Activated T-cell treated with anti-CD3 and anti-CD28 coated beads, Interleukin-2, amount 50 U/mL, for 72 hours (primary cell): ENCODE measurements at regions not wholly inside any gene's neighbourhood (a gene's known extent, or its start where the extent isn't known, plus 50 kb on each side); places are given as distances from the start of the nearest gene placed in this dataset.

Source experiments
- ATAC-seq, 2 donors: fragments of 150-1000 bp; cut with Tn5 transposase; replicated peaks in 1 of 2; 2 replicates each; pipeline ENCODE4 v1.10.0; 2021; ENCODE audit warnings: moderate library complexity in 2 of 2, mild to moderate bottlenecking in 1 of 2
- DNase-seq, 2 donors: peaks; one replicate each; pipeline ENCODE4 v3.0.0; 2021 to 2022; ENCODE audit warnings: mixed read lengths in 1 of 2
- H3K27ac Mint-ChIP-seq: one replicate; pipeline ENCODE4 v1.8.0; 2022; ENCODE audit warnings: mild to moderate bottlenecking, moderate library complexity, mixed read lengths
- H3K27me3 Mint-ChIP-seq: one replicate; pipeline ENCODE4 v1.8.0; 2022; ENCODE audit warnings: low read depth, mixed read lengths
- H3K36me3 Mint-ChIP-seq, 2 donors: one replicate each; pipeline ENCODE4 v1.8.0; 2022; ENCODE audit warnings: mixed read lengths in 2 of 2, mild to moderate bottlenecking in 1 of 2; ENCODE audit not compliant: insufficient read depth in 2 of 2
- H3K4me1 Mint-ChIP-seq: one replicate; pipeline ENCODE4 v1.8.0; 2022; ENCODE audit warnings: low read depth, mixed read lengths
- H3K4me3 Mint-ChIP-seq, 2 donors: one replicate each; pipeline ENCODE4 v1.8.0; 2022; ENCODE audit warnings: mild to moderate bottlenecking in 2 of 2, mixed read lengths in 2 of 2, moderate library complexity in 2 of 2
- H3K9me3 Mint-ChIP-seq, 2 donors: one replicate each; pipeline ENCODE4 v1.8.0; 2022; ENCODE audit warnings: mixed read lengths in 2 of 2

DNA sequence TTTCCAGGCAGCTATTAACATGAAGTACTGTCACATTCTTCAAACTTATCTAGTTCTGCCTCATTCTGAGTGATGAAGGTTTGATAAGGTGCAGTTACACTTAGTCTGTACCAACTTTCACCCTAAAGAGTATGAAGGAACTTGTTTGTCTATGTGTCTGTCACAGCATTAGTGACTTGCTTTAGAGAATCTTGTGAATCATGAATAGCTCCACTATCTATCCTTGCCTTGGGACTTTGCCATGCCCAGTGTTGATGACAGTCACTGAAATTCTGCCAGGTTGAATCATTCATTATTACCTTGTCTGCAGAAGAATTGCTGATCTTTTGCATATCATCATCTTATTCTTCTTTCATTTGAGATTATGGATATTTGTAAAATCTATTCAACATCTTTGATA, 50.9 kb upstream of the A1CF start:
- H3K36me3 Mint-ChIP-seq = no peaks in the 10 kb centered on the region
- H3K27ac Mint-ChIP-seq = no peak overlapping the region
- no peak overlapping the region for H3K4me3 Mint-ChIP-seq
- H3K27me3 Mint-ChIP-seq = no peaks in the 10 kb centered on the region
- ATAC-seq (no peak), DNase-seq (no peak)
- no peaks in the 10 kb centered on the region for H3K9me3 Mint-ChIP-seq
- H3K4me1 Mint-ChIP-seq = no peaks in the 10 kb centered on the region

DNA sequence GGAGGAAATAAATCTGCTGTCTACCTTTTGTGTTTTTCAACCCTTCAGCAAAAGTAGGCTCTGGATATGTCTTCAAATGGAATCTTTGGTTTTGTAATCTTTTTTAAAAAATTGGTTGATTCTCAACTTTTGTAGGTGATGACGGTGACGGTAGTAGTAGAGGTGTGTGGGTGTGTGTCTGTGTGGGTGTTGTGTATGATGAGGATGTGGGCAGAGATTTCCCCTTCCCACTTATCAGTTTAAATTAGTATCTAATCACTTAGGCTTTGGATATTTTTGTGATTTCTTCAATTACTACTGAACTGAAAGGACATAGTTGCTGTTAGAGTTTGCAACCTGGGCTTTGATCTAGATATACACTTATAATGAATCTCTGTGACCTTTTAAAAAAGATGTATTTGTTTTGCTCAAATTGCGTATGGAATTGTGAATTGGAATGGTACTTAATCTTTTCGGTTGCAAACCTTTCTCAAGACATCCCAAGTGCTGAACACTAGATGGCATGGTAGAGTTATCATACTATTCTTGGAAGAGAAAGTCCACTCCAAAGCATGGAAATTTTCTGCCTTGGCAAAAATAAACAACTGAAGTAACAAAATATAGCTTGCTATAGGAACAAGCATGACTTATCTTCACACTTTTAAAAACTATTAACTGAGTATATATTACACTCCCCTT, 51.9 kb upstream of the A1CF start:
- no peak for DNase-seq
- Mint-ChIP-seq H3K4me3 (no peak overlapping the region), H3K9me3 (no peaks in the 10 kb centered on the region), H3K4me1 (no peaks in the 10 kb centered on the region), H3K27ac (no peak overlapping the region), H3K36me3 (no peaks in the 10 kb centered on the region), H3K27me3 (no peaks in the 10 kb centered on the region)
- no peak for ATAC-seq

DNA sequence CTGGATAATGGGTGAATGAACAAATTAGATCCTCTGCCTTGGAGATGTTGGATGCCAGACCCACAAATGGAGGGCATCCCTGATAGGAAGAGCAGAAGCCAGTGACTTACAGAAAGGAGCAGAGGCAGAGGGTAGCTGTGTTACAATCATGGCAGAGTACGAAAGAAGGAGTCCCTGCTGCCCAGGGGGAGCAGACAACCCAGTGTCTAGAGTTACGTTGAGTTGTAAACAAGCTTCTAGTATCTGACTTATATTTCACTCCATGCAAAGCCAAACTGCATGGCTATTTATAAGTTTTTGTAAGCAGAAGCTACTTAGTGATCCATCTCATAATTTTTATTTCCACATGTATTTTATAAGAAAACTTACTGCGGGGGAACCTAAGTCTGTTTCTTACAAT, 56.2 kb upstream of the A1CF start:
- no peaks in the 10 kb centered on the region for H3K9me3 Mint-ChIP-seq
- H3K4me1 Mint-ChIP-seq = no peaks in the 10 kb centered on the region

DNA sequence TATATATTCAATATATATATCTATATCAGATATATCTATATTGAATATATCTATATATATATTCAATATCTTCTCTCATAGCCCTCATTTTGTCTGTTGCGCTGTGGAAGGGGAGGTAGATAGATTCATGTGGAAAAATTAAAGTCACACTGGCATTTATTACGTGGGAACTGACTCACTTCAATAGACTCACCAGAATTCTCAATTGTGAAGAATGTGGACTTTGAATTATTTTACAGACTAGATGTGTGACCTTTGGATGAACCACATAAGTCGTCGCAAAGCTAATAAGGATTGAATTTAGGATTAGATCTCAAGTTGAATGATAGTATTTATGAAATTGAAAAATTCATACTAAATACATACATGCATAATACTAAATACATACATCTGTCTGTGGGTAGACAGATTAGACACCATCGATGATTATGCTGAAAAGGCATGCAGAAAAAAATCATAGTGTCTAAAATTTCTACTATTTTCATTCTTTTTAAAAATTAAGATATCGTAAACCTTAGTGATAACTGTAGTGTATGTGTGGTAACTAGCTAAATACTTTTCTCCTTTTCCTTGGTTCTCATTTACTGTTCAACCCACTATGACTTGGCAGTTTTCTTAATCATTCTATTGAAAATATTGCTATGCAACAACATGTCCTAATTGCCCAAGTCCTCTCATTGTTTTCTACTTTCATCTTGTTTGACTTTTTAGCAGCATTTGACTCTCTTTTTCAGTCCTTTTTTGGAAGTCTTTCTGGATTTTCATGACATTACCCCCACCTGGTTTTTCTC, 61.8 kb upstream of the A1CF start:
- ATAC-seq (no peak), DNase-seq (no peak)
- peaks cover 5% of the 10 kb centered on the region for H3K27me3 Mint-ChIP-seq
- H3K4me3 Mint-ChIP-seq = no peak overlapping the region
- H3K27ac Mint-ChIP-seq = no peak overlapping the region
- no peaks in the 10 kb centered on the region for H3K9me3 Mint-ChIP-seq
- H3K36me3 Mint-ChIP-seq = no peaks in the 10 kb centered on the region
- H3K4me1 Mint-ChIP-seq = no peaks in the 10 kb centered on the region

More for the DNA sequence above, 56.2 kb upstream of the A1CF start:
- Mint-ChIP-seq H3K4me3 (no peak overlapping the region), H3K36me3 (no peaks in the 10 kb centered on the region), H3K27me3 (no peaks in the 10 kb centered on the region), H3K27ac (no peak overlapping the region)
- no peak for ATAC-seq
- no peak for DNase-seq

DNA sequence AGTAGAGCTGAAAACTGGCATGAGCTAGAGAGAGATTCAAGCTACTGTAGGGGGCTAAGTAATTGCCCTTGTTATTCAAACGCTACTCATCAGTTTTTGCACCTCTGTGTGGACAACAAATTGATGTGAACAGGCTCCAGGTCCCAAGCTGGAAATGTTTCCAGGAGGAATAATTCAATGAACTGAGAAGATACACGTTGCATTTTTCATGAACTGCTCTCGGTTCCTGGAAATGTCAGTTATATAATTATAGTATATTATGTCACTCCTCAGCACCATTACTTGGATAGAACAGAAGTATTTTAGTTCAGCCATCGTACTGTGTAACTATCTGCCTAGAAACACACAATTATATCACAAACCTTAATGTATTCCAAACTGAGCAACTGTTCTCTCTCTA, 65.9 kb upstream of the A1CF start:
- no peak overlapping the region for H3K4me3 Mint-ChIP-seq
- ATAC-seq (no peak), DNase-seq (no peak)
- no peak overlapping the region for H3K27ac Mint-ChIP-seq
- no peaks in the 10 kb centered on the region for H3K36me3 Mint-ChIP-seq
- no peaks in the 10 kb centered on the region for H3K4me1 Mint-ChIP-seq
- H3K9me3 Mint-ChIP-seq = no peaks in the 10 kb centered on the region
- peaks cover 5% of the 10 kb centered on the region for H3K27me3 Mint-ChIP-seq

DNA sequence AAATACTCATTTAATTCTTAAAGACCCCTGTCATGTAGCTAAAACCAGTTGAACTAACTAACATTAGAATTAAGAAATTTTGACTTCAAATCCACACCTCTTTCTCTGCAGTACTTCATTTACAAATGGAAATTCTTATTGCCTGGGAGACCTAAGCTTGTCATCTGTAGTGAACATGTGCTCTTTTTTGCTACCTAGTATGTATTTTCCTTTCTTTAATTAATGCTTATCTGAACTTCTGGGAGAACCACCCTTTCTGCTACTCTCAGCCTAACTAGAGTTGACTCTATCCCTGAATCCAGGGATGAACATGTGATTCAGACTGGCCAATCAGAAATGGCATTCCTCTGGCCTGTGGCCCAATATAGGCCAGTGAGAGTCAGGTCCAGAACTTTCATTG, 75.9 kb upstream of the A1CF start:
- H3K36me3 Mint-ChIP-seq = no peaks in the 10 kb centered on the region
- H3K27me3 Mint-ChIP-seq = no peaks in the 10 kb centered on the region
- no peaks in the 10 kb centered on the region for H3K9me3 Mint-ChIP-seq

DNA sequence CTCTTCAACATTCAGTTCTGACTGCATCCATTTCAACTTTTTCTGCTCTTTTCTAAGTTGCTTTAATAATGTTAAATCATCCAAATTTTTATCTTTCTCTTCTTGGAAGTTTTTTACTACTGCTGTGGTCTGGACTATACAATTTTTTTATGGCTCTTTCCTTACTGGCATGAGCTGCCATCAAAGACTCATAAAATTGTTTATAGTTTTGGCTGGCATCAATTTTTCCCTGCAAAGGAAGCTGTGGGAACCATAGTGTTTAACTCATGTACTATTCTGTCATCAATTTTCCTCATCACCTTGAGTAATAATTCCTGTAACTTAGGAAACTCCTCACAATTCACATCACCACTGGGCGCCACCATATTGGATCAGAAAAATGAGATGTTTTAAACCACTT, 77.6 kb upstream of the A1CF start:
- no peaks in the 10 kb centered on the region for H3K36me3 Mint-ChIP-seq
- DNase-seq = no peak
- H3K4me3 Mint-ChIP-seq = no peak overlapping the region
- H3K9me3 Mint-ChIP-seq = no peaks in the 10 kb centered on the region
- no peak for ATAC-seq
- no peaks in the 10 kb centered on the region for H3K27me3 Mint-ChIP-seq
- H3K4me1 Mint-ChIP-seq = no peaks in the 10 kb centered on the region
- H3K27ac Mint-ChIP-seq = no peak overlapping the region

More for the DNA sequence above, 75.9 kb upstream of the A1CF start:
- Mint-ChIP-seq H3K27ac (no peak overlapping the region), H3K4me3 (no peak overlapping the region), H3K4me1 (no peaks in the 10 kb centered on the region)
- DNase-seq (no peak), ATAC-seq (no peak)

DNA sequence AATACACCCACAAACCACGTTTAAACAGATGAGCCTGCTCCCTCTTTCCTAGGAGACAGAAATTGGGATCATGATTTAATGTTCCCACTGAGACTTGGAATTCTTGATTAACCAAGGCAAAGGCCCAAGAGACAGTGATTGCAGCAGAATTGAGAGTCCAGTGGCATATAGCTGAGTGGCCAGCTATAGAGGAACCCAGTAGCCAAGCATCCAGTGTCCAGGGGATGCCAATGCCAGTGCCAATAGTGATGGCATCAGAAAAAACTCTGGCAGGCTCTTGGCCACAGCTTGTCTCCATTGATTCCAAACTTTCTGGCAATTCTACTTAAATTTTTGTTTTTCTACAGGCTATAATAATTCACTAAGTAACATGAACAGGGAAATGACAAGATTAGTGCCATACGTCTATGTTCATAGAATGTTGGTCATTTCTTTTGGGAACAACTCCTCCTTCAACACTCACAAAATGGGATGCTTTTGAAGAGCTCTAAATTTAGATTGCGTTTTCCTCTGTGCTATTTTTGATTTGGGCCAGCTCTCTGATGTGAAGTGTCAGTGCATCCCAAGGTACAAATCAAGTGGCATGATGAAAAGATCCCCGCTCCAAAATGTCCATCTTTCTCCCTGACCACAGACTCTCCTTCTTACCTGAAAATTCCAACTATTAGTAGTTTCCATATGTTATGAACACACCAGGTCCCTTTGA, 83.1 kb upstream of the A1CF start:
- DNase-seq = no peak
- Mint-ChIP-seq H3K4me1 (no peaks in the 10 kb centered on the region), H3K9me3 (no peaks in the 10 kb centered on the region), H3K27ac (no peak overlapping the region), H3K36me3 (no peaks in the 10 kb centered on the region), H3K4me3 (no peak overlapping the region), H3K27me3 (no peaks in the 10 kb centered on the region)
- no peak for ATAC-seq

DNA sequence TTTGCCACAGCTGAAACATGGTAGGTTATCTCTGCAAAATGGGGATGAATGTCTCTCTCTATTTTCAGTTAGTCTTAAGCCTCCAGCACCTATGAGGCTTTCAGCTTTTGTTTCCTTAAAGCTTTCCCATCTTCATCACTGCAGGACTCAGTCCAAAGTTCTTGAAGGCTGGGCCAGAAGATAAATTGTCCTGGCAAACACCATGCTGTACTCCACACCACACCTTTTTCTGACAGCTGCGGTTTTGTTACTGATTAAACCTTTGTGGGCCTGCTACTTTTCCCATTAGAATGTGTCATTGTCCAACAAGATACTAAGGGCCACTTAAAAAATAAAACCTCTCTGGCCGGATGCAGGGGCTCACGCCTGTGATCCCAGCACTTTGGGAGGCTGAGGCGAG, 87.2 kb upstream of the A1CF start:
- no peak for ATAC-seq
- Mint-ChIP-seq H3K27me3 (no peaks in the 10 kb centered on the region), H3K27ac (no peak overlapping the region), H3K36me3 (no peaks in the 10 kb centered on the region), H3K4me1 (no peaks in the 10 kb centered on the region), H3K9me3 (no peaks in the 10 kb centered on the region), H3K4me3 (no peak overlapping the region)
- no peak for DNase-seq

DNA sequence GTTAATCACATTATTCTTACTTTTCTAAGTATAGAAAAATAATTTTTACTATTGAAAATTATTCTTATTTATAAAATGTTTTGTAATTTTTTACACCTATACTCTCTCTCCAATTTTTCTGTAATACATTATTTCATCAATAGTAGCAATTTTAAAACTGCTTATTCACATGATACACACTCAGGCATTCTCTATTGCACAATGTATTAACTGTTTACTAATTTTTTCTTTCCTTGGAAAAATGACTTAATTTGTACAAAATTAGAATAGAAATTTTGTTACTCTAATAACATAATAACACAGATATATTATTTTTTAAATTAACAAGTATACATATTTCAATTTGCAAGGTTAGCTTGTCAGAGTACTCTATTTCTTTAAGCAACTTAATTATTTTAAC, 92.9 kb upstream of the PRKG1 start:
- Mint-ChIP-seq H3K9me3 (no peaks in the 10 kb centered on the region), H3K27me3 (peaks cover 14% of the 10 kb centered on the region), H3K4me3 (no peak overlapping the region), H3K36me3 (no peaks in the 10 kb centered on the region), H3K27ac (no peak overlapping the region), H3K4me1 (no peaks in the 10 kb centered on the region)
- no peak for DNase-seq
- no peak for ATAC-seq

DNA sequence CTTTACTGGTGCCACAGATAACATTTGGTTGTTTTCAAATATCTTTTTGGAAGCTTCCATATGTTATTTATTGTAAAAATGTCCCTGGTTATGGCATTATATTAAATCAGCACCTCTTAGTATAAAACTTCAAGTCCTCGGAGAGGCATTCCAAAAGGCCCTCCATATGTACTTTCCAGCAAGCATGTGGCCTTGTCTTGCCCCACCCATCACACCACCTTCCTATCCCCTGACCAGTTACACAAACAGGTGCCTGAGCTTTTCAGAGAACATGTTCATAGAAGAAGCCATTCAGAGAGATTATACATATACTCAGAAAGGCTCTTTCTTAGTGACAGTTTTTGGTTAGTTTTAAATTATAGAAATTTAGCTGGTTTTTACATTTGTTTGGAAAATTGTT, 92.4 kb upstream of the PRKG1 start:
- Mint-ChIP-seq H3K4me1 (no peaks in the 10 kb centered on the region), H3K36me3 (no peaks in the 10 kb centered on the region), H3K4me3 (no peak overlapping the region), H3K27ac (no peak overlapping the region), H3K9me3 (no peaks in the 10 kb centered on the region), H3K27me3 (peaks cover 18% of the 10 kb centered on the region)
- no peak for DNase-seq
- no peak for ATAC-seq

DNA sequence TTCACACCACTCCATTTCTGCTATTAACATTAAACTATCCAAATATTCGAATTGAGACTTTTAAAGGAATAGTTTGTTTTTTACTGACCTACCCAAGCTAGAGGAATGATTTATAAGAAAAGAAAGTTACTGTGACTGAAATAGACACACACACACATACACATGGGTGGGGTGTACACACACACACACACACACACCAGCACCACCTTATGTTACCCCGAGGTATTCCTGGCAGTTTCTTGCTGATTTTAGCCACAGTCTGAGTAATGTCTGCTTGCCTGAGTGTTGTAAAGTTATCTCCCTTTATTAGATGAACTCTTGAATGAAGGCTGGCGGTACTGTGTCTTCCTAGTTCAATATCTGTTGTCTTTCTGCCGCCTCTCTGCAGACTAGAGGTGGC, 91.3 kb upstream of the PRKG1 start:
- ATAC-seq (no peak), DNase-seq (no peak)
- Mint-ChIP-seq H3K27ac (no peak overlapping the region), H3K9me3 (no peaks in the 10 kb centered on the region), H3K4me1 (no peaks in the 10 kb centered on the region), H3K27me3 (peaks cover 29% of the 10 kb centered on the region), H3K36me3 (no peaks in the 10 kb centered on the region), H3K4me3 (no peak overlapping the region)

DNA sequence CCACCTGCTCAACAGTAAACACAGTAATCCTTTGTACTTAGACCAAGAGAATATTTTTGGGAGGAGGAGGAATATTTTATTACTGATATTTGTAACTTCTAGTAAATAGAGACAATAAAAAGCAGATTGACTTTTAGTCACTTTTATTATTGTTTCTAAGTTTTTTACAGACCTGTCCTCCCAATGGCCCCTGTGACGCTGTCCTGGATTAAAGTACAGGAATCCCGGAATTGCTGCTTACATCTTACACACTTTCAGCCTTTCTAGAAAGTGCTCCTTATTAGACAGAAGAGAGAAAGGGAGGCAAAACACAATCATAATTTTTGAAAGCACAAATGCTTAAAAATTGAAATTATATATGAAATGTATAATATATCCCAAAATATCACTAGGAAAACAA, 86.4 kb upstream of the PRKG1 start:
- no peaks in the 10 kb centered on the region for H3K4me1 Mint-ChIP-seq
- ATAC-seq = no peak
- no peak overlapping the region for H3K4me3 Mint-ChIP-seq
- no peaks in the 10 kb centered on the region for H3K9me3 Mint-ChIP-seq
- H3K27ac Mint-ChIP-seq = no peak overlapping the region
- H3K27me3 Mint-ChIP-seq = peaks cover 45% of the 10 kb centered on the region
- no peak for DNase-seq
- no peaks in the 10 kb centered on the region for H3K36me3 Mint-ChIP-seq
